IMR-90 (cell line): ENCODE measurements at regions not wholly inside any gene's neighbourhood (a gene's known extent, or its start where the extent isn't known, plus 50 kb on each side); places are given as distances from the start of the nearest gene placed in this dataset.

Experiments
- ATAC-seq: fragments of 200-7000 bp; cut with Tn5 transposase; 2 replicates; pipeline ENCODE4 v1.9.1; 2020; ENCODE audit warnings: low read depth, mild to moderate bottlenecking, moderate library complexity
- BruUV-seq: library from RNA; stranded (reverse); fragments of 400-500 nt; replicated peaks from 2 replicates; lab custom pipeline; 2021; lab: Mats Ljungman, UMichigan
- CTCF ChIA-PET: fragments of 300-600 bp; formaldehyde crosslinking; extraction: SDS; loops from one replicate; lab custom pipeline; 2021; ENCODE audit warnings: antibody characterized with exemption; lab: Yijun Ruan, JAX
- POLR2A ChIA-PET: fragments of 300-600 bp; sonication (Branson Sonifier 250); formaldehyde crosslinking; loops from one replicate; lab custom pipeline; 2022; ENCODE audit warnings: antibody characterized with exemption; ENCODE audit not compliant: unreplicated experiment; lab: Charles Lee
- DNase-seq: peaks from one replicate; pipeline ENCODE4 v3.0.0; 2013
- H2AFZ ChIP-seq: replicated peaks from 2 replicates; pipeline ENCODE3; 2013; ENCODE audit warnings: low read length, mild to moderate bottlenecking; ENCODE audit not compliant: poor library complexity
- H2AK5ac ChIP-seq: 2 replicates; pipeline ENCODE4 v1.6.1; 2013; ENCODE audit warnings: low read depth, low read length, inconsistent platforms
- H2AK9ac ChIP-seq: replicated peaks from 2 replicates; pipeline ENCODE3; 2013; ENCODE audit warnings: mild to moderate bottlenecking, low read depth, low read length, moderate library complexity; ENCODE audit not compliant: poor library complexity
- H2BK120ac ChIP-seq: 2 replicates; pipeline ENCODE4 v1.6.1; 2013; ENCODE audit warnings: low read depth, low read length, inconsistent platforms
- H2BK15ac ChIP-seq: 3 replicates; pipeline ENCODE4 v1.6.1; 2013; ENCODE audit warnings: low read depth, low read length, inconsistent platforms
- H2BK20ac ChIP-seq: 2 replicates; pipeline ENCODE4 v1.6.1; 2013; ENCODE audit warnings: low read depth, mild to moderate bottlenecking, inconsistent platforms, low read length, moderate library complexity
- H2BK5ac ChIP-seq: 2 replicates; pipeline ENCODE4 v1.6.1; 2013; ENCODE audit warnings: mild to moderate bottlenecking, low read depth, low read length, inconsistent platforms; ENCODE audit not compliant: poor library complexity, severe bottlenecking
- H3K14ac ChIP-seq: replicated peaks from 2 replicates; pipeline ENCODE4 v1.6.1; 2013; ENCODE audit warnings: low read depth, low read length, inconsistent platforms
- H3K18ac ChIP-seq: 2 replicates; pipeline ENCODE4 v1.6.1; 2013; ENCODE audit warnings: low read depth, low read length, control low read depth
- H3K23ac ChIP-seq: 2 replicates; pipeline ENCODE4 v1.6.1; 2013; ENCODE audit warnings: low read depth, low read length, inconsistent platforms
- H3K27ac ChIP-seq: 2 replicates; pipeline ENCODE4 v1.5.1; 2013; ENCODE audit warnings: mild to moderate bottlenecking, control low read depth, low read length; ENCODE audit not compliant: insufficient read depth
- H3K27me3 ChIP-seq: 2 replicates; pipeline ENCODE4 v1.6.1; 2013; ENCODE audit warnings: low read length; ENCODE audit not compliant: control insufficient read depth, insufficient read depth
- H3K36me3 ChIP-seq: 2 replicates; pipeline ENCODE4 v1.6.1; 2013; ENCODE audit warnings: low read length, mixed read lengths; ENCODE audit not compliant: control insufficient read depth, insufficient read depth
- H3K4ac ChIP-seq: 2 replicates; pipeline ENCODE4 v1.6.1; 2013; ENCODE audit warnings: low read depth, low read length, inconsistent platforms
- H3K4me1 ChIP-seq: 2 replicates; pipeline ENCODE4 v1.6.1; 2013; ENCODE audit warnings: low read length, mixed read lengths; ENCODE audit not compliant: control insufficient read depth, insufficient read depth
- H3K4me2 ChIP-seq: 2 replicates; pipeline ENCODE4 v1.6.1; 2013; ENCODE audit warnings: low read depth, mild to moderate bottlenecking, control low read depth, low read length, moderate library complexity
- H3K4me3 ChIP-seq: 2 replicates; pipeline ENCODE4 v1.5.1; 2013; ENCODE audit warnings: low read depth, mild to moderate bottlenecking, control low read depth, low read length, moderate library complexity; ENCODE audit not compliant: insufficient read depth
- H3K56ac ChIP-seq: 2 replicates; pipeline ENCODE4 v1.6.1; 2013; ENCODE audit warnings: low read length, inconsistent platforms; ENCODE audit not compliant: insufficient read depth; ENCODE audit errors: extremely low read depth
- H3K79me1 ChIP-seq, 2 experiments: 2 replicates each; pipeline ENCODE4 v1.6.1; 2013; ENCODE audit warnings: low read length in 2 of 2, inconsistent platforms in 1 of 2, low read depth in 1 of 2
- H3K9ac ChIP-seq: 2 replicates; pipeline ENCODE4 v1.6.1; 2013; ENCODE audit warnings: low read depth, low read length, control low read depth
- H3K9me1 ChIP-seq: 2 replicates; pipeline ENCODE4 v1.6.1; 2013; ENCODE audit warnings: low read length, inconsistent platforms; ENCODE audit not compliant: insufficient read depth
- H3K9me3 ChIP-seq: 2 replicates; pipeline ENCODE4 v1.6.1; 2013; ENCODE audit warnings: low read length; ENCODE audit not compliant: control insufficient read depth, insufficient read depth
- H4K20me1 ChIP-seq: 2 replicates; pipeline ENCODE4 v1.6.1; 2013; ENCODE audit warnings: low read length, inconsistent platforms; ENCODE audit not compliant: insufficient read depth
- H4K5ac ChIP-seq: 2 replicates; pipeline ENCODE4 v1.6.1; 2013; ENCODE audit warnings: mild to moderate bottlenecking, low read depth, low read length, control low read depth
- H4K8ac ChIP-seq, 2 experiments: 2 replicates each; pipeline ENCODE4 v1.6.1; 2013; ENCODE audit warnings: low read depth in 2 of 2, low read length in 2 of 2, control low read depth in 1 of 2, inconsistent platforms in 1 of 2
- H4K91ac ChIP-seq: 2 replicates; pipeline ENCODE4 v1.6.1; 2013; ENCODE audit warnings: low read depth, low read length, inconsistent platforms; ENCODE audit not compliant: insufficient read depth
- BHLHE40 ChIP-seq: fragments of 150-350 bp; IDR thresholded peaks from 2 replicates; pipeline ENCODE4 v1.6.1; 2016; ENCODE audit warnings: mild to moderate bottlenecking, low read depth, low read length
- CHD1 ChIP-seq: IDR thresholded peaks from 2 replicates; pipeline ENCODE4 v1.6.1; 2012; ENCODE audit warnings: low read depth, low read length, improper control_type of control experiment
- CTCF ChIP-seq: conservative IDR thresholded peaks from 2 replicates; pipeline ENCODE4 v1.5.1; 2012; ENCODE audit warnings: mild to moderate bottlenecking, low read depth, low read length, improper control_type of control experiment
- FOS ChIP-seq: fragments of 150-350 bp; IDR thresholded peaks from 2 replicates; pipeline ENCODE4 v1.6.1; 2016; ENCODE audit warnings: low read depth, low read length
- MAZ ChIP-seq: IDR thresholded peaks from 2 replicates; pipeline ENCODE4 v1.6.1; 2012; ENCODE audit warnings: low read depth, mild to moderate bottlenecking, low read length, improper control_type of control experiment, moderate library complexity, borderline replicate concordance
- POLR2A ChIP-seq: IDR thresholded peaks from 2 replicates; pipeline ENCODE4 v1.6.1; 2012; ENCODE audit warnings: mild to moderate bottlenecking, low read depth, low read length
- RAD21 ChIP-seq: IDR thresholded peaks from 2 replicates; pipeline ENCODE4 v1.6.1; 2012; ENCODE audit warnings: low read length, improper control_type of control experiment
- RFX5 ChIP-seq: IDR thresholded peaks from 2 replicates; pipeline ENCODE4 v1.8.0; 2012; ENCODE audit warnings: low read depth, mild to moderate bottlenecking, low read length, moderate library complexity
- USF2 ChIP-seq: fragments of 150-350 bp; IDR thresholded peaks from 2 replicates; pipeline ENCODE4 v1.6.1; 2017; ENCODE audit warnings: mild to moderate bottlenecking, antibody characterized with exemption, low read length, low read depth
- whole genome bisulfite sequencing, 2 experiments: methylation state at CpG; one replicate each; pipeline versions ENCODE4 v1.1.5 to v1.1.7; 2013; ENCODE audit warnings: missing lambda C conversion rate in 2 of 2; ENCODE audit not compliant: insufficient read length in 1 of 2; ENCODE audit errors: extremely low coverage in 2 of 2; 5-methylcytosine and 5-hydroxymethylcytosine counted together
- dilution Hi-C: fragments of 300-500 bp; cut with HindIII; formaldehyde crosslinking; loops from one replicate; pipeline ENCODE4 v1.14.3; 2018; ENCODE audit warnings: low sequenced_read_pairs; ENCODE audit not compliant: unreplicated experiment
- in situ Hi-C: fragments of 300-500 bp; cut with MboI; formaldehyde crosslinking; loops from 3 replicates; pipeline ENCODE4 v1.14.3; 2019; ENCODE audit warnings: low sequenced_read_pairs, inconsistent platforms, mixed read lengths
- intact Hi-C: fragments of 100-400 bp; cut with micrococcal nuclease; formaldehyde crosslinking; loops from 2 replicates; pipeline ENCODE4 v1.10.0; 2022
- TF ChIP-seq, protein P1 (sequence below): fragments of 150-350 bp; IDR thresholded peaks from 2 replicates; pipeline ENCODE4 v1.6.1; 2016; ENCODE audit warnings: low read depth, mild to moderate bottlenecking, low read length, moderate library complexity, borderline replicate concordance

GRCh38 chr12:17169726-17170471 is 563.9 kb upstream of the LMO3 start:
- Histone ChIP-seq H2BK120ac (no peak overlapping the region), H3K79me1 (no peaks in the 10 kb centered on the region), H4K8ac (no peak overlapping the region), H3K18ac (no peak overlapping the region), H3K4me1 (no peaks in the 10 kb centered on the region), H2AFZ (no peak overlapping the region), H3K4me2 (no peak overlapping the region), H4K5ac (no peak overlapping the region), H3K14ac (no peak overlapping the region), H3K9me1 (no peaks in the 10 kb centered on the region), H4K20me1 (no peaks in the 10 kb centered on the region), H2AK9ac (no peak overlapping the region), H3K27ac (no peak overlapping the region), H3K4ac (no peak overlapping the region), H3K9ac (no peak overlapping the region), H3K36me3 (no peaks in the 10 kb centered on the region), H4K91ac (no peak overlapping the region), H2BK5ac (no peak overlapping the region), H2BK20ac (no peak overlapping the region), H3K56ac (no peak overlapping the region), H2AK5ac (no peak overlapping the region), H3K23ac (no peak overlapping the region), H2BK15ac (no peak overlapping the region), H3K27me3 (no peaks in the 10 kb centered on the region), H3K4me3 (no peak overlapping the region), H3K9me3 (peaks cover 3% of the 10 kb centered on the region)
- ATAC-seq (no peak), DNase-seq (no peak)
- in situ Hi-C loops (no loop called here), intact Hi-C loops (no loop called here), dilution Hi-C loops (no loop called here)
- ChIA-PET POLR2A (no interaction called here), CTCF (interaction anchor here (0.7 kb wide), 1 partner anchor 738 kb away, joined by 3 read pairs; no protein-coding TSS in a partner anchor)
- WGBS, 2 experiments, result no CpG with 5 or more reads among the region's 5 CpGs
- BruUV-seq, result no TSS peak
- TF ChIP-seq MAZ (no peak), RAD21 (no peak), USF2 (no peak), BHLHE40 (no peak), FOS (no peak), CHD1 (no peak), POLR2A (no peak), RFX5 (no peak), CTCF (no peak)
- TF ChIP-seq, protein P1, sequence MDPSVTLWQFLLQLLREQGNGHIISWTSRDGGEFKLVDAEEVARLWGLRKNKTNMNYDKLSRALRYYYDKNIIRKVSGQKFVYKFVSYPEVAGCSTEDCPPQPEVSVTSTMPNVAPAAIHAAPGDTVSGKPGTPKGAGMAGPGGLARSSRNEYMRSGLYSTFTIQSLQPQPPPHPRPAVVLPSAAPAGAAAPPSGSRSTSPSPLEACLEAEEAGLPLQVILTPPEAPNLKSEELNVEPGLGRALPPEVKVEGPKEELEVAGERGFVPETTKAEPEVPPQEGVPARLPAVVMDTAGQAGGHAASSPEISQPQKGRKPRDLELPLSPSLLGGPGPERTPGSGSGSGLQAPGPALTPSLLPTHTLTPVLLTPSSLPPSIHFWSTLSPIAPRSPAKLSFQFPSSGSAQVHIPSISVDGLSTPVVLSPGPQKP, result no peak
